Caco-2 (cell line): ENCODE measurements at regions not wholly inside any gene's neighbourhood (a gene's known extent, or its start where the extent isn't known, plus 50 kb on each side); places are given as distances from the start of the nearest gene placed in this dataset.
A peak's percentile ranks its signal among the peaks of the same experiment; 100 is the strongest.

ENCODE experiments used
- BruUV-seq: library from RNA; stranded (reverse); fragments of 400-500 nt; replicated peaks from 2 replicates; lab custom pipeline; 2021; lab: Mats Ljungman, UMichigan
- CTCF ChIA-PET: fragments of 300-600 bp; sonication (Branson Sonifier 250); formaldehyde crosslinking; loops from one replicate; lab custom pipeline; 2022; ENCODE audit warnings: antibody characterized with exemption; lab: Charles Lee
- POLR2A ChIA-PET: fragments of 300-600 bp; sonication (Branson Sonifier 250); formaldehyde crosslinking; loops from one replicate; lab custom pipeline; 2022; ENCODE audit warnings: antibody characterized with exemption; lab: Charles Lee
- DNase-seq, 2 experiments: peaks; one replicate each; pipeline versions ENCODE4 v3.0.0 to v3.0.0-alpha.2; 2020 to 2022
- H3K27me3 ChIP-seq: replicated peaks from 2 replicates; pipeline ENCODE4 v1.6.0; 2011; ENCODE audit warnings: low read length; ENCODE audit not compliant: control insufficient read depth, insufficient read depth
- H3K36me3 ChIP-seq: 2 replicates; pipeline ENCODE4 v1.5.1; 2011; ENCODE audit warnings: low read length; ENCODE audit not compliant: control insufficient read depth, insufficient read depth
- H3K4me1 ChIP-seq: fragments of 250-450 bp; sonication (Bioruptor Pico); 2 replicates; pipeline ENCODE4 v1.5.1; 2020; ENCODE audit warnings: mild to moderate bottlenecking
- H3K4me3 ChIP-seq: 2 replicates; pipeline ENCODE4 v1.5.1; 2011; ENCODE audit warnings: low read depth, mild to moderate bottlenecking, control low read depth, low read length
- H3K9me3 ChIP-seq: fragments of 250-450 bp; sonication (Bioruptor Pico); 2 replicates; pipeline ENCODE4 v1.5.1; 2020; ENCODE audit warnings: mild to moderate bottlenecking, moderate library complexity
- H3K27ac Mint-ChIP-seq: one replicate; pipeline ENCODE4 v1.8.0; 2022; ENCODE audit warnings: mixed read lengths; ENCODE audit not compliant: unreplicated experiment
- H3K27me3 Mint-ChIP-seq: one replicate; pipeline ENCODE4 v1.8.0; 2022; ENCODE audit warnings: mixed read lengths; ENCODE audit not compliant: insufficient read depth, unreplicated experiment
- H3K36me3 Mint-ChIP-seq: one replicate; pipeline ENCODE4 v1.8.0; 2022; ENCODE audit warnings: mild to moderate bottlenecking, mixed read lengths; ENCODE audit not compliant: insufficient read depth, unreplicated experiment
- H3K4me1 Mint-ChIP-seq: one replicate; pipeline ENCODE4 v1.8.0; 2022; ENCODE audit warnings: low read depth, mixed read lengths; ENCODE audit not compliant: unreplicated experiment
- H3K4me3 Mint-ChIP-seq: one replicate; pipeline ENCODE4 v1.8.0; 2022; ENCODE audit warnings: mild to moderate bottlenecking, moderate library complexity, mixed read lengths; ENCODE audit not compliant: unreplicated experiment
- H3K9me3 Mint-ChIP-seq: one replicate; pipeline ENCODE4 v1.8.0; 2022; ENCODE audit warnings: mixed read lengths; ENCODE audit not compliant: unreplicated experiment
- intact Hi-C: fragments of 100-400 bp; cut with micrococcal nuclease; formaldehyde crosslinking; loops from one replicate; pipeline ENCODE4 v1.10.0; 2022; ENCODE audit not compliant: unreplicated experiment
- TF ChIP-seq, protein P1 (sequence below), 2 experiments: fragments of 200-600 bp in 1 of 2; IDR thresholded peaks; 1 replicate in 1 of 2; 2 replicates in 1 of 2; pipeline versions ENCODE4 v1.5.1 to v1.8.0; 2011 to 2022; ENCODE audit warnings: antibody characterized with exemption in 1 of 2, control low read depth in 1 of 2, inconsistent platforms in 1 of 2, low read depth in 1 of 2, low read length in 1 of 2, mild to moderate bottlenecking in 1 of 2, moderate library complexity in 1 of 2; ENCODE audit not compliant: insufficient read depth in 1 of 2, severe bottlenecking in 1 of 2, unreplicated experiment in 1 of 2

DNA sequence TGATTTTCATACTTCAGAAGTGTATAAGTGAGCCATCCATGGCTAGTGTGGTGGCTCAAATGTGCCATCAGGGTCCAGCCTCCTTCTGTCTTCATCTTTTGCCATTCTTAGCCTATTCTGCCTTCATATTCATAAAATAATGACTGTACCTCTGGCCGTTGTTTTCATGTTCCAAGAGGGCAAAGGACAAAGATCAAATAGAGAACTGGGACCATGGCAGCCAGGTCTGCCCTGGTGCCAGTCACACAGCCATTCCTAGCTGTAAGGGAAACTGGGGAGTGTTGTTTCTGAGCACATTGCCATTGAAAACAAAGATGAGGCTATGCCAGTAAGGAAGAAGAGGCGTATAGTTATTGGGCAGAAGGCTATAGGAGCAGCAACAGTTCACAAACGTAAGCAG is 518.6 kb downstream of the TFAP2B start:
- no peak overlapping the region for H3K27ac Mint-ChIP-seq
- no peaks in the 10 kb centered on the region for H3K9me3 Mint-ChIP-seq
- Histone ChIP-seq H3K36me3 (no peaks in the 10 kb centered on the region), H3K4me3 (no peak overlapping the region), H3K4me1 (no peaks in the 10 kb centered on the region), H3K27me3 (no peaks in the 10 kb centered on the region), H3K9me3 (no peaks in the 10 kb centered on the region)
- intact Hi-C loops = no loop called here
- H3K27me3 Mint-ChIP-seq = no peaks in the 10 kb centered on the region
- ChIA-PET CTCF (no interaction called here), POLR2A (no interaction called here)
- no peak for DNase-seq
- no peaks in the 10 kb centered on the region for H3K4me1 Mint-ChIP-seq
- no TSS peak for BruUV-seq
- TF ChIP-seq, protein P1, sequence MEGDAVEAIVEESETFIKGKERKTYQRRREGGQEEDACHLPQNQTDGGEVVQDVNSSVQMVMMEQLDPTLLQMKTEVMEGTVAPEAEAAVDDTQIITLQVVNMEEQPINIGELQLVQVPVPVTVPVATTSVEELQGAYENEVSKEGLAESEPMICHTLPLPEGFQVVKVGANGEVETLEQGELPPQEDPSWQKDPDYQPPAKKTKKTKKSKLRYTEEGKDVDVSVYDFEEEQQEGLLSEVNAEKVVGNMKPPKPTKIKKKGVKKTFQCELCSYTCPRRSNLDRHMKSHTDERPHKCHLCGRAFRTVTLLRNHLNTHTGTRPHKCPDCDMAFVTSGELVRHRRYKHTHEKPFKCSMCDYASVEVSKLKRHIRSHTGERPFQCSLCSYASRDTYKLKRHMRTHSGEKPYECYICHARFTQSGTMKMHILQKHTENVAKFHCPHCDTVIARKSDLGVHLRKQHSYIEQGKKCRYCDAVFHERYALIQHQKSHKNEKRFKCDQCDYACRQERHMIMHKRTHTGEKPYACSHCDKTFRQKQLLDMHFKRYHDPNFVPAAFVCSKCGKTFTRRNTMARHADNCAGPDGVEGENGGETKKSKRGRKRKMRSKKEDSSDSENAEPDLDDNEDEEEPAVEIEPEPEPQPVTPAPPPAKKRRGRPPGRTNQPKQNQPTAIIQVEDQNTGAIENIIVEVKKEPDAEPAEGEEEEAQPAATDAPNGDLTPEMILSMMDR (IDR thresholded peaks at IDR 0.05; ENCODE audit: insufficient read depth in 1 of 2, low read depth in 1 of 2, low read length in 1 of 2, severe bottlenecking in 1 of 2, unreplicated experiment in 1 of 2) = no peak
- H3K4me3 Mint-ChIP-seq = no peak overlapping the region
- no peaks in the 10 kb centered on the region for H3K36me3 Mint-ChIP-seq

DNA sequence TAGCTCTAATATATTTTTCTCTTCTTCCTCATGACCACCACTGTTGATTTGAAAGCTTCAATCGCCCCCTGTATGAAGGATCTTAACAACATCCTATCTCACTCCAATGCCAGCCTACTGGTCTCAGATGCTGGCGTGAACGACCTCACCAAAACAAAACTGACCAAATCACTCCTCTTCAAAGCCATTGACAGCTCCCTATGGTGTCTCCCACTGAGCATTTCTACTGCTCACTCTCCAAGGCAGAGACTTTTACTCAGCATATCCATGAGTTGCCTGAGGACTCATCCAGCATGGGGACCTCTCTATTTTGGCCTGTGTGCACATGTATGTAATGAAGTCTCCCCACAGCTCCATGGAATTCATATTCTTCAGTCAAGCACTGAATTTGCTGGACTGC is 520.4 kb downstream of the TFAP2B start:
- no peaks in the 10 kb centered on the region for H3K4me1 ChIP-seq
- Mint-ChIP-seq H3K9me3 (no peaks in the 10 kb centered on the region), H3K27me3 (no peaks in the 10 kb centered on the region), H3K4me3 (no peak overlapping the region), H3K27ac (no peak overlapping the region), H3K36me3 (no peaks in the 10 kb centered on the region), H3K4me1 (no peaks in the 10 kb centered on the region)
- POLR2A ChIA-PET = no interaction called here
- no peak overlapping the region for H3K4me3 ChIP-seq
- CTCF ChIA-PET = no interaction called here
- no peaks in the 10 kb centered on the region for H3K9me3 ChIP-seq
- no peak for DNase-seq
- no peaks in the 10 kb centered on the region for H3K36me3 ChIP-seq
- BruUV-seq = no TSS peak
- TF ChIP-seq, protein P1 (IDR thresholded peaks at IDR 0.05; ENCODE audit: insufficient read depth in 1 of 2, low read depth in 1 of 2, low read length in 1 of 2, severe bottlenecking in 1 of 2, unreplicated experiment in 1 of 2) = no peak
- intact Hi-C loops = no loop called here
- no peaks in the 10 kb centered on the region for H3K27me3 ChIP-seq

DNA sequence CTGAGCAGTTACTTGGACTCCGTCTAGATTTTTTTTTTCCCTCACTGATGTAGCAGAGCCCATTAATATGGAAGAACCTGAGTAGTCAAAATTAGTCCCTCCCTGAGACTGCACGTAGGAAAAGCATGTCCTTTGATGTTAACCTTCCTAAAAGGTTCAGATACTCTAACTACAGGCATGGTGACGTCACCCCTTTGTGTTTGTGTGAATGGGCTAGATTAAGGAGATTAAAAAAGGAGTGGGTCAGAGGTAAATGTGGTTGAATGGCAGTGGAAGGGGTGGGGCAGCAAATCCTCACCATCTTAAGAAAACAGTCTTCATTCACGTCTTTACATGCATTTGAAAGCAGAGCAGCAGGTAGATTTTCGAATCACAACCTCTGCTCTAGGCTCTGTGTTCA is 521.1 kb downstream of the TFAP2B start:
- no TSS peak for BruUV-seq
- no peaks in the 10 kb centered on the region for H3K36me3 Mint-ChIP-seq
- no peaks in the 10 kb centered on the region for H3K4me1 Mint-ChIP-seq
- ChIA-PET POLR2A (no interaction called here), CTCF (no interaction called here)
- no peak overlapping the region for H3K27ac Mint-ChIP-seq
- Histone ChIP-seq H3K4me3 (no peak overlapping the region), H3K36me3 (no peaks in the 10 kb centered on the region), H3K27me3 (no peaks in the 10 kb centered on the region), H3K9me3 (no peaks in the 10 kb centered on the region), H3K4me1 (no peaks in the 10 kb centered on the region)
- H3K9me3 Mint-ChIP-seq = no peaks in the 10 kb centered on the region
- TF ChIP-seq, protein P1 (IDR thresholded peaks at IDR 0.05; ENCODE audit: insufficient read depth in 1 of 2, low read depth in 1 of 2, low read length in 1 of 2, severe bottlenecking in 1 of 2, unreplicated experiment in 1 of 2) = no peak
- no peaks in the 10 kb centered on the region for H3K27me3 Mint-ChIP-seq
- intact Hi-C loops = no loop called here
- DNase-seq = peak in 1 of 2 experiments; percentile 0
- H3K4me3 Mint-ChIP-seq = no peak overlapping the region
